KMS-11 (cell line): ENCODE measurements at regions not wholly inside any gene's neighbourhood (a gene's known extent, or its start where the extent isn't known, plus 50 kb on each side); places are given as distances from the start of the nearest gene placed in this dataset.

Experiments used
- H2AFZ ChIP-seq: fragments of 200-600 bp; sonication (generic); 2 replicates; pipeline ENCODE4 v1.6.1; 2016; ENCODE audit warnings: antibody characterized with exemption, mixed run types, low read depth
- H3K27ac ChIP-seq: fragments of 200-600 bp; sonication (generic); 2 replicates; pipeline ENCODE4 v1.6.1; 2016; ENCODE audit warnings: mild to moderate bottlenecking, mixed run types
- H3K27me3 ChIP-seq: fragments of 200-600 bp; sonication (generic); 2 replicates; pipeline ENCODE4 v1.6.1; 2017; ENCODE audit warnings: mild to moderate bottlenecking, low read depth, mixed run types, moderate library complexity; ENCODE audit not compliant: insufficient read depth
- H3K36me3 ChIP-seq: fragments of 200-600 bp; sonication (generic); 2 replicates; pipeline ENCODE4 v1.6.1; 2017; ENCODE audit warnings: mild to moderate bottlenecking, mixed run types; ENCODE audit not compliant: insufficient read depth
- H3K4me1 ChIP-seq: fragments of 200-600 bp; sonication (generic); 2 replicates; pipeline ENCODE4 v1.6.1; 2016; ENCODE audit warnings: mild to moderate bottlenecking, low read depth, mixed run types; ENCODE audit not compliant: poor library complexity, severe bottlenecking
- H3K4me2 ChIP-seq: fragments of 200-600 bp; sonication (generic); 2 replicates; pipeline ENCODE4 v1.7.0; 2016; ENCODE audit warnings: mild to moderate bottlenecking, mixed run types
- H3K4me3 ChIP-seq: fragments of 200-600 bp; sonication (generic); IDR thresholded peaks from 2 replicates; pipeline ENCODE4 v1.6.1; 2017; ENCODE audit warnings: low read depth, low read length, mixed read lengths; ENCODE audit not compliant: insufficient read depth
- H3K79me2 ChIP-seq: fragments of 200-600 bp; sonication (generic); 2 replicates; pipeline ENCODE4 v1.6.1; 2016; ENCODE audit warnings: low read depth, mixed run types; ENCODE audit not compliant: insufficient read depth
- H3K9ac ChIP-seq: fragments of 200-600 bp; sonication (generic); 2 replicates; pipeline ENCODE4 v1.6.1; 2016; ENCODE audit warnings: mild to moderate bottlenecking, mixed run types
- H4K20me1 ChIP-seq: fragments of 200-600 bp; sonication (generic); 2 replicates; pipeline ENCODE4 v1.6.1; 2016; ENCODE audit warnings: mild to moderate bottlenecking, mixed run types; ENCODE audit not compliant: insufficient read depth
- TF ChIP-seq, protein P1 (sequence below): fragments of 200-600 bp; sonication (generic); conservative IDR thresholded peaks from 2 replicates; pipeline ENCODE4 v1.6.1; 2017; ENCODE audit warnings: low read depth, mild to moderate bottlenecking, antibody characterized with exemption, low read length, moderate library complexity, mixed read lengths

DNA sequence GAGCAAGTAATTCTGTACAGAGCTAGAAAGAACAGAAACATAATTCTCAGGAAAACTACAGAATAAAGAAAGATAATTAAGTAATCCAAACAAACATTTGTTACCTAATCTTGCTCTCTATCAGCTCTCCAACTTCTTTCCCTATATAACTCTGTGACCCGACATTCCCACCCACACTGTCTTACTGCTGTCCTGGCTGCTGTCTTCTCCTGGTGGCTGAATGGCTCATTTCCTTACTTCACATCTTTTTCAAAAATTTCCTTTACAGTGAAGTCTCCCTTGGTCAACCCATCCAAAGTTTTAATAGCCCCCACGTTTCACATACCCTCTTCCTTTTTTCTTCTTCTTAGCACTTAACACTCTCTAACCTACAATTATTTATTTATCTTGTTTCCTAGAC lies 64.0 kb downstream of the HYCC1 start:
- no peaks in the 10 kb centered on the region for H3K4me1 ChIP-seq
- no peaks in the 10 kb centered on the region; the same call in 1 of the 2 replicates for H3K36me3 ChIP-seq
- no peak overlapping the region for H3K9ac ChIP-seq
- no peak overlapping the region for H3K27ac ChIP-seq
- TF ChIP-seq, protein P1, sequence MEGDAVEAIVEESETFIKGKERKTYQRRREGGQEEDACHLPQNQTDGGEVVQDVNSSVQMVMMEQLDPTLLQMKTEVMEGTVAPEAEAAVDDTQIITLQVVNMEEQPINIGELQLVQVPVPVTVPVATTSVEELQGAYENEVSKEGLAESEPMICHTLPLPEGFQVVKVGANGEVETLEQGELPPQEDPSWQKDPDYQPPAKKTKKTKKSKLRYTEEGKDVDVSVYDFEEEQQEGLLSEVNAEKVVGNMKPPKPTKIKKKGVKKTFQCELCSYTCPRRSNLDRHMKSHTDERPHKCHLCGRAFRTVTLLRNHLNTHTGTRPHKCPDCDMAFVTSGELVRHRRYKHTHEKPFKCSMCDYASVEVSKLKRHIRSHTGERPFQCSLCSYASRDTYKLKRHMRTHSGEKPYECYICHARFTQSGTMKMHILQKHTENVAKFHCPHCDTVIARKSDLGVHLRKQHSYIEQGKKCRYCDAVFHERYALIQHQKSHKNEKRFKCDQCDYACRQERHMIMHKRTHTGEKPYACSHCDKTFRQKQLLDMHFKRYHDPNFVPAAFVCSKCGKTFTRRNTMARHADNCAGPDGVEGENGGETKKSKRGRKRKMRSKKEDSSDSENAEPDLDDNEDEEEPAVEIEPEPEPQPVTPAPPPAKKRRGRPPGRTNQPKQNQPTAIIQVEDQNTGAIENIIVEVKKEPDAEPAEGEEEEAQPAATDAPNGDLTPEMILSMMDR, result no peak
- H2AFZ ChIP-seq, result no peak overlapping the region
- H3K4me2 ChIP-seq, result no peak overlapping the region
- H3K27me3 ChIP-seq, result no peaks in the 10 kb centered on the region
- H3K4me3 ChIP-seq, result no peak overlapping the region
- H3K79me2 ChIP-seq, result no peaks in the 10 kb centered on the region
- H4K20me1 ChIP-seq, result no peaks in the 10 kb centered on the region

DNA sequence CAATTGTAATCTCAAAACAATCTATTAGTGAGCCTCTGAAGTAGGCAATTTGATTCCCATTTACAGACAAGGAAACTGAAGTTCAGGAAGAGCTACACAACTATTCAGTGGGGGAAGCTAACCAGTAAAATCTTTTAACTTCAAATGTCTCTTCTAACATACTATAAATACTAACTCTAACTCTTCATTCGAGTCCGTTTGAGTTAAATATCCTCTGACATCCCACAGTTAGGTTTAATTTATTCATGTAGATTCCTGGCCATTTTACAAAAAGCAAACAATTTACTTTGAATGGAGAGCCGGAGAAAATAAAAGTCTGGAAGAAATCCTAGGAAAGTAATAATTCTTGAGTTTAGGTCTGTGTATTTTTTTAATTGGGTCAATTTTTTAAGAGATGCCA lies 64.7 kb downstream of the HYCC1 start:
- Histone ChIP-seq H4K20me1 (no peaks in the 10 kb centered on the region), H3K4me2 (no peak overlapping the region), H3K27ac (no peak overlapping the region), H3K79me2 (no peaks in the 10 kb centered on the region), H3K4me3 (no peak overlapping the region), H3K36me3 (no peaks in the 10 kb centered on the region; the same call in 1 of the 2 replicates), H3K9ac (no peak overlapping the region), H3K4me1 (no peaks in the 10 kb centered on the region), H3K27me3 (no peaks in the 10 kb centered on the region), H2AFZ (no peak overlapping the region)
- TF ChIP-seq, protein P1, result no peak

DNA sequence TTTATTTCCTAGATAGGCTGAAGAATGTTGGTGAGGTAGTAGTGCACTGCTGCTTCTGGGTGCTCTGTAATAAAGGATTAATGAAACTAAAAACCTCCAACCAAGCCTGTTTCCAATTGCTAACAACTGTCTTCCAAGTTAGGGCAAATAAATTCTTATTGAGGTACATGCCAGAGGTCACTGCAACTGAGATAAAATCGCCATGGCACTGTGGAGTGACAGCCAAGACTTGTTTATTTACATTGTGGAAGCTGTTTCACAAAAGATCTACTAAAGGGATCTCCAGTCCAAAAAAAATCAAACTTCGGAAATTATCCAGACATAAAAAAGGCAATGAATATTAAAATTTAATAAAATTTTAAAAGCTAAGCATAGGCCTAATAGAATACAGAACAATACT lies 65.2 kb downstream of the HYCC1 start:
- TF ChIP-seq, protein P1, result no peak
- no peak overlapping the region for H3K27ac ChIP-seq

DNA sequence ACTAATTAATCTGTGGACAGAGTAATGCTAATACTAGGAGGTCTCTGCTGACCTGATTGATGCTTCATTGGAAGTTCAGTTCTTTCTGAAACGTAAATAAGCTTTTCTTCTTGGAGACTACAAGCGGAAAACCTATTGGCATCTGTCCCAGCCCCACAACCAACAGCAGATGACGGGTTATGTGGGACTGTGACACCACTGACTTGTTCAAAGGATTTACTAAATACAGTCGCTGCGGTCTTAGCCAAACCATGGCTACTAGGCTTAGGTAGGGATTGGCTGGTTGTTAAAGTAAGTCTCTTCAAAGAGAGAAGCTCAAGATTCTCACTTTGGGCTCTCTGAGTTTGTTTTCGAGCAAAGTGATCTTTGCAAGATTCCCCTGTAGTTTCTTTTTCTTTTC lies 68.3 kb downstream of the HYCC1 start:
- Histone ChIP-seq H3K36me3 (no peaks in the 10 kb centered on the region; the same call in 1 of the 2 replicates), H2AFZ (no peak overlapping the region), H3K4me1 (no peaks in the 10 kb centered on the region), H3K27ac (no peak overlapping the region), H3K79me2 (no peaks in the 10 kb centered on the region), H3K4me2 (no peak overlapping the region), H4K20me1 (no peaks in the 10 kb centered on the region), H3K4me3 (no peak overlapping the region), H3K27me3 (no peaks in the 10 kb centered on the region), H3K9ac (no peak overlapping the region)
- TF ChIP-seq, protein P1, result no peak

More for the DNA sequence above, 65.2 kb downstream of the HYCC1 start:
- H3K4me3 ChIP-seq, result no peak overlapping the region
- H3K9ac ChIP-seq, result no peak overlapping the region
- H2AFZ ChIP-seq, result no peak overlapping the region
- H3K4me2 ChIP-seq, result no peak overlapping the region
- H3K36me3 ChIP-seq, result no peaks in the 10 kb centered on the region; the same call in 1 of the 2 replicates
- H4K20me1 ChIP-seq, result no peaks in the 10 kb centered on the region
- H3K4me1 ChIP-seq, result no peaks in the 10 kb centered on the region
- H3K27me3 ChIP-seq, result no peaks in the 10 kb centered on the region
- no peaks in the 10 kb centered on the region for H3K79me2 ChIP-seq

DNA sequence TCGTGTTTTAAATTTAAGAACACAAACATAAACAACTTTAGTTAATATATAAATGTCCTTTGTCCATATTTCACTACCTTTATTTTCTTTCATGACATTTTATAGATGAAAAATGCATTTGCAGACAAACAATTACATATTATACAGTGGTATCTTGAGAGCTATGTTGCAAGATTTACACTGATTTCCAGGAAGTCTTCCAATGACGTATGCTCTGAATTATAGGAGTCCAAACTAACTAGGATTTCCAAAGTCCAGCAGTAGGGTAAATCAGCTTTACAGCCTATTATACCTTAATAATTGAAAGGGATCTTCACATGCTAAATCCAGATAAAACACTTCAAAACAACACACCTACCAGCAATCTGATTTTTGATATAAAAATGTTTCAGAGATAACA lies 69.4 kb downstream of the HYCC1 start:
- no peak overlapping the region for H3K4me3 ChIP-seq

More for the DNA sequence above, 69.4 kb downstream of the HYCC1 start:
- TF ChIP-seq, protein P1, result no peak
- Histone ChIP-seq H3K36me3 (no peaks in the 10 kb centered on the region; the same call in 1 of the 2 replicates), H3K4me1 (no peaks in the 10 kb centered on the region), H4K20me1 (no peaks in the 10 kb centered on the region), H3K4me2 (no peak overlapping the region), H2AFZ (no peak overlapping the region), H3K79me2 (no peaks in the 10 kb centered on the region), H3K9ac (no peak overlapping the region), H3K27me3 (no peaks in the 10 kb centered on the region), H3K27ac (no peak overlapping the region)
